Transverse colon (tissue), 4 donors: ENCODE measurements at regions not wholly inside any gene's neighbourhood (a gene's known extent, or its start where the extent isn't known, plus 50 kb on each side); places are given as distances from the start of the nearest gene placed in this dataset.

Source experiments
- EP300 ChIP-seq: sonication (generic); formaldehyde crosslinking; IDR thresholded peaks from one replicate; pipeline ENCODE4 v1.6.1; 2017; ENCODE audit warnings: antibody characterized with exemption, low read depth
- POLR2A ChIP-seq: fragments of 450-650 bp; IDR thresholded peaks from one replicate; pipeline ENCODE4 v1.6.1; 2016; ENCODE audit warnings: antibody characterized with exemption, mild to moderate bottlenecking, moderate library complexity
- POLR2AphosphoS5 ChIP-seq, 3 donors: sonication (generic); formaldehyde crosslinking; IDR thresholded peaks; one replicate each; pipeline ENCODE4 v1.6.1; 2016; ENCODE audit warnings: antibody characterized with exemption in 3 of 3
- TF ChIP-seq, protein P1 (sequence below), 5 experiments: fragments of 200-600 bp in 3 of 5; fragments of 450-650 bp in 2 of 5; sonication (generic) in 3 of 5; IDR thresholded peaks; 1 replicate in 2 of 5; 2 replicates in 3 of 5; pipeline ENCODE4 v1.5.1; 2016 to 2017; ENCODE audit warnings: antibody characterized with exemption in 5 of 5, inconsistent platforms in 3 of 5, mild to moderate bottlenecking in 2 of 5, moderate library complexity in 1 of 5

DNA sequence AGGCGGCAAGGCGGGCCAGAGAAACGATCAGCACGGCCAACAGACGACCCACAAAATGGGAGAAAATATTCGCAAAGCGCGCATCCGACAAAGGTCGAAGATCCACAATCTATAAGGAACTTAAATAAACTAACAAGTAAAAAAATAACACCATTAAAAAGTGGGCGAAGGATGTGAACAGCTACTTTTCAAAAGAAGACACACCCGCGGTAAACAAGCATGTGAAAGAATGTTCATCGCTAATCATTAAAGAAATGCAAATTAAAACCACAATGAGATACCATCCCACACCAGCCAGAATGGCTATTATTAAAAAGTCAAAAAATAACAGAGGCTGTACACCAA is 117.8 kb upstream of the SIRPA start:
- TF ChIP-seq, protein P1, sequence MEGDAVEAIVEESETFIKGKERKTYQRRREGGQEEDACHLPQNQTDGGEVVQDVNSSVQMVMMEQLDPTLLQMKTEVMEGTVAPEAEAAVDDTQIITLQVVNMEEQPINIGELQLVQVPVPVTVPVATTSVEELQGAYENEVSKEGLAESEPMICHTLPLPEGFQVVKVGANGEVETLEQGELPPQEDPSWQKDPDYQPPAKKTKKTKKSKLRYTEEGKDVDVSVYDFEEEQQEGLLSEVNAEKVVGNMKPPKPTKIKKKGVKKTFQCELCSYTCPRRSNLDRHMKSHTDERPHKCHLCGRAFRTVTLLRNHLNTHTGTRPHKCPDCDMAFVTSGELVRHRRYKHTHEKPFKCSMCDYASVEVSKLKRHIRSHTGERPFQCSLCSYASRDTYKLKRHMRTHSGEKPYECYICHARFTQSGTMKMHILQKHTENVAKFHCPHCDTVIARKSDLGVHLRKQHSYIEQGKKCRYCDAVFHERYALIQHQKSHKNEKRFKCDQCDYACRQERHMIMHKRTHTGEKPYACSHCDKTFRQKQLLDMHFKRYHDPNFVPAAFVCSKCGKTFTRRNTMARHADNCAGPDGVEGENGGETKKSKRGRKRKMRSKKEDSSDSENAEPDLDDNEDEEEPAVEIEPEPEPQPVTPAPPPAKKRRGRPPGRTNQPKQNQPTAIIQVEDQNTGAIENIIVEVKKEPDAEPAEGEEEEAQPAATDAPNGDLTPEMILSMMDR (IDR thresholded peaks at IDR 0.05), result peak in 1 of 5 experiments; percentile 6
- TF ChIP-seq POLR2AphosphoS5 (IDR thresholded peaks at IDR 0.05), result no peak
- no peak for TF ChIP-seq POLR2A
- no peak for TF ChIP-seq EP300
